ENCODE measurements at regions not wholly inside any gene's neighbourhood (a gene's known extent, or its start where the extent isn't known, plus 50 kb on each side); places are given as distances from the start of the nearest gene placed in this dataset.

- no peak for TF ChIP-seq CTCF (IDR thresholded peaks at IDR 0.05)
- no peak for TF ChIP-seq POLR2A (IDR thresholded peaks at IDR 0.05)
Observed at GRCh38 chr16:79847101-79847500, 246.6 kb upstream of the MAF start.
